Kidney (tissue), 13 donors: ENCODE measurements at regions not wholly inside any gene's neighbourhood (a gene's known extent, or its start where the extent isn't known, plus 50 kb on each side); places are given as distances from the start of the nearest gene placed in this dataset.

Source experiments
- DNase-seq, 5 donors: peaks; one replicate each; pipeline ENCODE4 v3.0.0-alpha.2; 2013 to 2020
- FAIRE-seq: peaks from 2 replicates; lab custom pipeline; 2012; peaks lifted over from hg19 to GRCh38; lab: Jason Lieb, UNC
- H3K27ac ChIP-seq, 2 donors: one replicate each; pipeline ENCODE4 v1.7.0; 2013; ENCODE audit warnings: low read depth in 2 of 2, low read length in 2 of 2, inconsistent platforms in 1 of 2
- H3K27me3 ChIP-seq: one replicate; pipeline ENCODE4 v1.7.1; 2013; ENCODE audit warnings: low read length, inconsistent platforms; ENCODE audit not compliant: control insufficient read depth, insufficient read depth
- H3K36me3 ChIP-seq, 3 donors: one replicate each; pipeline versions ENCODE4 v1.7.0 to v1.7.1; 2013; ENCODE audit warnings: low read length in 3 of 3, control low read depth in 1 of 3, inconsistent platforms in 1 of 3; ENCODE audit not compliant: insufficient read depth in 3 of 3, control insufficient read depth in 2 of 3
- H3K4me1 ChIP-seq, 3 donors: one replicate each; pipeline versions ENCODE4 v1.7.0 to v1.7.1; 2013; ENCODE audit warnings: low read length in 3 of 3, inconsistent platforms in 1 of 3, low read depth in 1 of 3; ENCODE audit not compliant: control insufficient read depth in 2 of 3, insufficient read depth in 2 of 3
- H3K4me3 ChIP-seq, 3 donors: one replicate each; pipeline versions ENCODE4 v1.7.0 to v1.8.1; 2013; ENCODE audit warnings: low read length in 3 of 3, control low read depth in 1 of 3, inconsistent platforms in 1 of 3
- H3K9ac ChIP-seq, 3 donors: one replicate each; pipeline versions ENCODE4 v1.7.0 to v1.7.1; 2013; ENCODE audit warnings: low read length in 3 of 3, control low read depth in 1 of 3, inconsistent platforms in 1 of 3
- H3K9me3 ChIP-seq, 3 donors: one replicate each; pipeline versions ENCODE4 v1.7.0 to v1.7.1; 2013; ENCODE audit warnings: low read length in 3 of 3, control low read depth in 1 of 3, inconsistent platforms in 1 of 3; ENCODE audit not compliant: control insufficient read depth in 2 of 3, insufficient read depth in 1 of 3
- intact Hi-C: fragments of 100-400 bp; cut with DNase I; formaldehyde crosslinking; loops from one replicate; pipeline ENCODE4 v1.11.1; 2022
- TF ChIP-seq, protein P1 (sequence below): IDR thresholded peaks from 3 replicates; pipeline ENCODE4 v1.5.1; 2012; ENCODE audit warnings: mild to moderate bottlenecking, moderate library complexity, borderline replicate concordance; ENCODE audit not compliant: insufficient read depth; ENCODE audit errors: extremely low read depth
- donor health status: control.
- donor health status: control.
- donor health status: control.
- donor health status: control.
- donor health status: control.
- donor health status: DM: yes; HTN: yes; CAD: no.
- donor health status: Normal renal cell carcinoma (clear cell type).

GRCh38 chr6:156618600-156619205 is 158.5 kb upstream of the ARID1B start:
- H3K27me3 ChIP-seq: no peaks in the 10 kb centered on the region
- H3K9ac ChIP-seq: peak overlapping the region in 2 of 3 donors; percentile 17 to 20
- FAIRE-seq (no peak), DNase-seq (peak in 4 of 5 donors; percentile 67 to 89 (median 78))
- intact Hi-C loops: no loop called here
- H3K4me3 ChIP-seq: peak overlapping the region in 2 of 3 donors; percentile 24 to 46
- no peak overlapping the region for H3K27ac ChIP-seq
- peaks cover 0 to 20% (median 2%) of the 10 kb centered on the region in 3 donors for H3K4me1 ChIP-seq
- TF ChIP-seq, protein P1, sequence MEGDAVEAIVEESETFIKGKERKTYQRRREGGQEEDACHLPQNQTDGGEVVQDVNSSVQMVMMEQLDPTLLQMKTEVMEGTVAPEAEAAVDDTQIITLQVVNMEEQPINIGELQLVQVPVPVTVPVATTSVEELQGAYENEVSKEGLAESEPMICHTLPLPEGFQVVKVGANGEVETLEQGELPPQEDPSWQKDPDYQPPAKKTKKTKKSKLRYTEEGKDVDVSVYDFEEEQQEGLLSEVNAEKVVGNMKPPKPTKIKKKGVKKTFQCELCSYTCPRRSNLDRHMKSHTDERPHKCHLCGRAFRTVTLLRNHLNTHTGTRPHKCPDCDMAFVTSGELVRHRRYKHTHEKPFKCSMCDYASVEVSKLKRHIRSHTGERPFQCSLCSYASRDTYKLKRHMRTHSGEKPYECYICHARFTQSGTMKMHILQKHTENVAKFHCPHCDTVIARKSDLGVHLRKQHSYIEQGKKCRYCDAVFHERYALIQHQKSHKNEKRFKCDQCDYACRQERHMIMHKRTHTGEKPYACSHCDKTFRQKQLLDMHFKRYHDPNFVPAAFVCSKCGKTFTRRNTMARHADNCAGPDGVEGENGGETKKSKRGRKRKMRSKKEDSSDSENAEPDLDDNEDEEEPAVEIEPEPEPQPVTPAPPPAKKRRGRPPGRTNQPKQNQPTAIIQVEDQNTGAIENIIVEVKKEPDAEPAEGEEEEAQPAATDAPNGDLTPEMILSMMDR: no peak
- no peaks in the 10 kb centered on the region for H3K36me3 ChIP-seq
- peaks cover 0 to 3% (median 0%) of the 10 kb centered on the region in 3 donors for H3K9me3 ChIP-seq

GRCh38 chr6:156617941-156618340 is 159.2 kb upstream of the ARID1B start:
- DNase-seq (no peak), FAIRE-seq (no peak)
- peaks cover 0 to 5% (median 0%) of the 10 kb centered on the region in 3 donors for H3K9me3 ChIP-seq
- peak overlapping the region in 1 of 2 donors; percentile 52 for H3K27ac ChIP-seq
- no peaks in the 10 kb centered on the region for H3K36me3 ChIP-seq
- intact Hi-C loops: no loop called here
- H3K27me3 ChIP-seq: no peaks in the 10 kb centered on the region
- peak overlapping the region in 2 of 3 donors; percentile 22 to 46 for H3K4me3 ChIP-seq
- peaks cover 0 to 20% (median 2%) of the 10 kb centered on the region in 3 donors for H3K4me1 ChIP-seq
- TF ChIP-seq, protein P1: no peak
- H3K9ac ChIP-seq: no peak overlapping the region

- peak overlapping the region; percentile 18 to 20 for H3K27ac ChIP-seq
- H3K4me3 ChIP-seq: peak overlapping the region in 2 of 3 donors; percentile 22 to 46
- FAIRE-seq (no peak), DNase-seq (peak in 4 of 5 donors; percentile 50 to 85 (median 58))
- H3K9me3 ChIP-seq: peaks cover 0 to 5% (median 0%) of the 10 kb centered on the region in 3 donors
- peaks cover 0 to 20% (median 2%) of the 10 kb centered on the region in 3 donors for H3K4me1 ChIP-seq
- no peak overlapping the region for H3K9ac ChIP-seq
- H3K36me3 ChIP-seq: no peaks in the 10 kb centered on the region
- H3K27me3 ChIP-seq: no peaks in the 10 kb centered on the region
- intact Hi-C loops: no loop called here
- TF ChIP-seq, protein P1: no peak
These were observed 159.8 kb upstream of the ARID1B start for GRCh38 chr6:156617376-156617775.
